Occipital lobe (tissue), 1 donor: ENCODE measurements at regions not wholly inside any gene's neighbourhood (a gene's known extent, or its start where the extent isn't known, plus 50 kb on each side); places are given as distances from the start of the nearest gene placed in this dataset.
"Not testable (repeated sequence)": the region's sequence is repeated elsewhere in the genome, so short reads cannot be mapped to it uniquely, and the experiment has no call there.

ENCODE experiments used
- DNase-seq: peaks from one replicate; lab custom pipeline; 2025; lab: John Stamatoyannopoulos, UW

DNA sequence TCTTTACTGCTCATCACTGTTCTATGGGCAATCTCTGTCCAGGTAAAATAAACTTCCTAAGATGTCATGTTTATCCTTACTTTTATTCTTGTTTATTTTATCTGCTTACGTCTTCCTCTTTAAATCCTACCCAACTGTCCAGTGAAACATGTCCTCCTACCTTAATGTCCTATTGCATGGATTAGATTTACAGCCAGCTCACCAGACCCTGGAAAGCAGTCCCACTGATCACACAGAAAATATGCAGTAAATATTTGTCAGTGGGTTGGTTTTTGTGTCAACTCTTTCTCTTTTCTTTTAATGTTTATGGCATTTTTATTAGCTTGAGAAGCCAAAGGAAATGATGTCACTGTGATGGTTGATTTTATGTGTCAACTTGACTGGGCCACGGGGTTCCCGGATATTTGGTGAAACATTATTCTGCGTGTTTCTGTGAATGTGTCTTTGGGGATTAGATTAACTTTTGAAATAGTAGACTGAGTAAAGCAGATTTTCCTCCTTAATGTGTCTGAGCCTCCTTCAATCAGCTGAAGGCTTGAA, 258.3 kb downstream of the SRGAP2C start:
- no peak for DNase-seq

DNA sequence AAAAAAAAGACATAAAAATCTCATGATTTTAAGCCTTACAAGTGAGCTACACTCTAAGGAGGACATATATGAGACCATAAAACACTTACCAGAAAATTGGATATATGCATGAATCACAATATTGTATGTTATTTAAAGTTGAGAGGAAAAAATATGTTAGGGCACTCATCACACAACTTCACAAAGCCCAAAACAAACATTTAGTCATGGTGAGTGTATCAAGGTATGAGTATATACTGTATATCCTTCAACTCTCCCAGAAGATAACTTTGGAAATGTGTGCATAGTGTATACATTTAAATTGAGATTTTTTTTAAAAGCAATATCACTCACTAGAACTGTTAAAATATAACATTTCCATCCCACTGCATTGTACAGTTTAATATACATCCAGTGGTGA, 259.3 kb downstream of the SRGAP2C start:
- no peak for DNase-seq

- no peak for DNase-seq
Observed at GRCh38 chr1:121445679-121446078, 260.9 kb downstream of the SRGAP2C start.

DNA sequence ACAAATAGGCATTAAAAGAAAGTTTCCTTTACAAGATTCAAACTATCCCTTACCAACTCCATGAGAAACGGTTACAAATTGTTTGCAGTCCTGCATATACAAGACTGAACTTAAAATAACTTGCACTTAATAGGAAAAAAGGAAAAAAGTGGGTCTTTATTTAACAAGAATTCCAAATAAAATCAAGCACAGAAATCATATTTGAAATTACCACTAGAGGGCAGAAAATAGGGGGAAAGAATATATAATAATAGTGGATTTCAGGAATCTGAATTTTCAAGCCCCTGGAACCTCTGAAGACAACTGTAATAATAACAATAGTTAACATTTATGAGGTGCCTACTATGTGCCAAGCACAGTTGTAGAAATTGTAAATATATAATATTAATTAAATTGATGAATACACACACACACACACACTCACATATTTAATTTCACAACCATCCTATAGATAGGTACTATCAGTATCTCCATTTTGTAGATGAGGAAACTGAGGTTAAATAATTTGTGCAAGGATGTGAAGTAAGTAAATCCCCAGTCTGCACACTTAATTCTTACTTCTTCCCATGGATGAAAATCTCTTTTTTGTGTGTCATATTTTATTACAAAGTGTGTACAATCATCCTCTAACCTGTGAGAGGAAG, 262.6 kb downstream of the SRGAP2C start:
- DNase-seq = not testable (repeated sequence)

DNA sequence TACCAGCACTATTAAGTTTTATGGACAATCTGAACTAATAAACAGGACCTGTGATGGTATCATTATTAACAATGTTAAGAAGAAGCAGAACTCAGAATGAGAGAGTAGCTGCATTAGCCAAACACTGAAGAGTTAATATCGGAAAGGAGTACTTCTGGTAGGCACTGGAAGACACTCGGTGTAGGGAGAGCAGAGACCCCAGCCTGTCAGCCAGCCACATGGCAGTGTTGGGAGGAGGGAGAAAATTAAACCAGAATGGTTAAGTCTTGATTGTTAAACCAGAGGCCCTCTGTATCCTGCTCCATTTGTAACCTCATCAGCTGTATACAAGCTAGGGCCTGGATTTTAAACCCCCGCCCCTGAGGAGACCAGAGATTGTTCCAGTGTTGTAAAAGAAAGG, 263.3 kb downstream of the SRGAP2C start:
- DNase-seq = not testable (repeated sequence)

DNA sequence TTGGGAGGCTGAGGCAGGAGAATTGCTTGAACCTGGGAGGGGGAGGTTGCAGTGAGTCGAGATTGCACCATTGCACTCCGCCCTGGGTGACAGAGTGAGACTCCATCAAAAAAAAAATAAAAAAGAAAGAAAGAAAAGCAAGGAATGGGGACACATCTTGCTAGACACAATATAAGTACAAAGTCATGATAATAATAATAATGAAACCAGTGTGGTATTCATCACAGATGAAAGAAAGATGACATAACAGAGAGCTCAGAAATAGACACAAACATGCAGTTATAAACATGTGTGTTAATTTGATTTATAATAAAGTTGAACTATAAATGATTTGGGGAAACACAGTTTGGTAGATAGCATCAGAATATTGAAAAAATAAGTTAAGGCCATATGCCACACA, 264.1 kb downstream of the SRGAP2C start:
- DNase-seq = no peak

- no peak for DNase-seq
Observed at GRCh38 chr1:121452484-121452883, 267.7 kb downstream of the SRGAP2C start.

GRCh38 chr1:121458291-121459048, 273.7 kb downstream of the SRGAP2C start:
- no peak for DNase-seq

DNA sequence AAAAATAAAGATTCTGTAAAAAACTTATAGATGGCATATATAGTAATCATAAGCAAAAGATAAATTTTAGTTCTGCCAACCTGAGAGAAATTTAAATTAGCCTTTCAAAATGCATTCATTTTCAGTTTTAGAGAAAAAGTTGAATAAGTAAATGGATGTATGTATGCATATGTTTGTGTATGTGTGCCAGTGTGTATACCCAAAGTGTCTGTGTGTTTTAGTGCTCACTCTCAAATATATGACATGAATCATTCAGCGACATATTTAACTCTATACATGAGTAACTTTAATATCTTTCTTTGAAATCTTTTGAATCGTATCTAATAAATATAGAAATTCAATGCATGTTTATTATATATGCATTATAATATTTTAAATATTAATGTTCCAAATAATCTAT, 274.5 kb downstream of the SRGAP2C start:
- DNase-seq = no peak

GRCh38 chr1:121469395-121469794, 284.6 kb downstream of the SRGAP2C start:
- DNase-seq = not testable (repeated sequence)

GRCh38 chr1:121470401-121470800, 285.6 kb downstream of the SRGAP2C start:
- not testable (repeated sequence) for DNase-seq

DNA sequence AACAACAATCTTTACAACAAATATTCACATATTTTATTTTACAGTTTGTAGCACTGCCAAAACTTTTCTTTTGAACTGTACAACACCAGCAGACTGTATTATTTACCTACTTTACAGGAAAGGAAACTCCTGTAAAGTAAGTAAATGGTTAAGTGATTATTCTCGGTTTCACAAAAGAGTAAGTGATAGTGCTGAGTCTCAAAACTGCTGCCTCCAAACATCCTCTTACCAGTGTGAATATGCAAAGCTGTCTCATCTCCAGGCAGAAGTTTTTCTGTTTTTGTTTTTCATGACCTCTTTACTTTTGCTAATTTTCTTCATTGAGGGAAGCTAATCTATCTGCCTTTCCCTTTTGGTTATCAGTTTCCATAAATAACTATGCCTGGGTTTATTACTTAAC, 286.7 kb downstream of the SRGAP2C start:
- DNase-seq = no peak

DNA sequence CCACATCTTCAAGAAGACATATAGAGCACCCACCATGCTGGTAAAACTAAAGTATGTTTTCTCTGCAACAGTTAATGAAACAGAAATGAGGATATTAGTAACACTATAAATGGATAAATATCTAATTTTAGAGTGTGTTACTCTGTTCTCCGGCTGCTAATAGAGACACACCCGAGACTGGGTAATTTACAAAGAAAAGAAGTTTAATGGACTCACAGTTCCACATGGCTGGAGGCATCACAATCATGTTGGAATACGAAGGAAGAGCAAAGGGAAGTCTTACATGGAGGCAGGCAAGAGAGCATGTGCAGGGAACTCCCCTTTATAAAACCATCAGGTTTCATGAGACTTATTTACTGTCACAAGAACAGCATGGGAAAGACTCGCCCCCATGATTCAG, 287.2 kb downstream of the SRGAP2C start:
- DNase-seq = no peak

- DNase-seq = no peak
Observed at GRCh38 chr1:121483234-121483633, 298.5 kb downstream of the SRGAP2C start.

GRCh38 chr1:121483961-121484424, 299.2 kb downstream of the SRGAP2C start:
- DNase-seq = no peak

DNA sequence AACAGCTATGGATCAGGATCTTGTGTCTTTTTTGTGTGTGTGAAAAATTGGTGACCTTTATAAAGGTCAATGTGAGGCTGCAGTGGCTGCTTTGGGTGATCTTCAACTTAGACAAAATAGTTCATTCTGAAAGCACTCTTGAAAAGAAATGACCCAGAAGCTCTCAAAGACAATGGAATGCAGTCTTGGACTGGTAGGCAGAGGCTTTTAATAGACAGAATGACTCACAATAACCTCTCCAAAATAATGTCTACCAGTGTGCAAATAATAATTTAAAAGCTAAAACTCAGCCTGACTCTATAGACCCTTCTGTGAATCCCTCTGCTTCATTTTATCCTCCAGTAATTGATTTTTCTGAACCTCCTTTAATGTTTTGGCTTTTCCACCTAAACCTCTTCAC, 310.0 kb downstream of the SRGAP2C start:
- DNase-seq = not testable (repeated sequence)

DNA sequence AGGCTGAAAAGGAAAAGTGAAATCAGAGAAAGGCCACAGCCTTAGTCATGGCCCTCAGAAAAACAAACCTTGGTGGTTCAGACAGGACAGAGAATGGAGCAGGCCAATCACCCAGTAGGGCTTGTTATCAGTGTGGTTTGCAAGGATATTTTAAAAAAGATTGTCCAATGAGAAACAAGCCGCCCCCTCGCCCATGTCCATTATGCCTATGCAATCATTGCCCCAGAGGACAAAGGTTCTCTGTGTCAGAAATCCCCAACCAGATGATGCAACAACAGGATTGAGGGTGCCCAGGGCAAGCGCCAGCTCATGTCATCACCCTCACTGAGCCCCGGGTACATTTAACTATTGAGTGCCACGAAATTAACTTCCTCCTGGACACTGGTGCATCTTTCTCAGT, 326.7 kb downstream of the SRGAP2C start:
- DNase-seq = not testable (repeated sequence)

- DNase-seq = not testable (repeated sequence)
Observed at GRCh38 chr1:121511876-121512275, 327.1 kb downstream of the SRGAP2C start.

DNA sequence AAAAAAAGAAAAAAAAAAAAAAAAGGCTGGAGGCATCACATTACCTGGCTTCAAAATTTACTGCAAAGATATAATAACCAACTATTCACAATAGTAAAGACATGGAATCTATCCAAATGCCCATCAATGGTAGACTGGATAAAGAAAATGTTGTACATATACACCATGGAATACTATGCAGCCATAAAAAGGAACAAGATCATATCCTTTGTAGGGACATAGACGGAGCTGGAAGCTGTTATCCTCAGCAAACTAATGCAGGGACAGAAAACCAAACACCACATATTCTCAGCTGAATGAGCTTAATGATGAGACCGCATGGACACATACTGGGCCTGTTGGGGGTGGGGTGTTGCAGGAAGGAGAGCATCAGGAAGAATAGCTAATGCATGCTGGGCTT, 330.5 kb downstream of the SRGAP2C start:
- DNase-seq = no peak

GRCh38 chr1:121516234-121516967, 331.6 kb downstream of the SRGAP2C start:
- no peak for DNase-seq

DNA sequence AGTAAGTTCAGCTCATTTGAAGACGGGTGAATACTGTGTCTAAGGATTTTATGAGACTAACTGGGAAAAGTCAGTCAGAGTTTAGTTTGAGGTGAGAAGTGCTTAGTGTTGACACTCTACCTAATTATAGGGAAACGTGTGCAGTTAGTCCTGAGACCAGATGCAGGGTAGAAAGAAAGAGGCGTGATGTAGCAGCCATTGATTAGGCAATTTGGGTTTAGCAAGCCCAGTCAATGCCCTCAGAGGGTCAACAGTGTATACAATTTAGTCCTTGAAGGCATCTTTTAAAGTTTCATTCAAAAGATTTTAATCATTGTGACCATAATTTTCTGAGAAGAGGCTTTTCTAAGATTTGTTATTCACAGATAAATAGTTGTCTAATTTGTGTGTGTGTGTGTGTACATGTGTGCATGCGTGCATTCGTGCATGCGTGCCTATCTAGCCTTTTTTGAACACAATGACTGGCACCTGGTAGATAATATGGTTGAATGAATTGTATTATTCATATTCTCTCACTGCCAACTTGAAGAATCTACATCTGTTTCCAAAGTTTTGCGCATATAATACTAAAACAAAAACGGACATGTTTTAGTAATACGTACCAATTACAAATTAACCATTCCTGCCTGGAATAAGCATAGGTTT, 332.9 kb downstream of the SRGAP2C start:
- no peak for DNase-seq

GRCh38 chr1:121518726-121519041, 333.9 kb downstream of the SRGAP2C start:
- DNase-seq = no peak
